NCI-H146 (cell line): ENCODE measurements at regions not wholly inside any gene's neighbourhood (a gene's known extent, or its start where the extent isn't known, plus 50 kb on each side); places are given as distances from the start of the nearest gene placed in this dataset.

ENCODE experiments used
- DNase-seq: peaks from one replicate; lab custom pipeline; 2025; lab: John Stamatoyannopoulos, UW

DNA sequence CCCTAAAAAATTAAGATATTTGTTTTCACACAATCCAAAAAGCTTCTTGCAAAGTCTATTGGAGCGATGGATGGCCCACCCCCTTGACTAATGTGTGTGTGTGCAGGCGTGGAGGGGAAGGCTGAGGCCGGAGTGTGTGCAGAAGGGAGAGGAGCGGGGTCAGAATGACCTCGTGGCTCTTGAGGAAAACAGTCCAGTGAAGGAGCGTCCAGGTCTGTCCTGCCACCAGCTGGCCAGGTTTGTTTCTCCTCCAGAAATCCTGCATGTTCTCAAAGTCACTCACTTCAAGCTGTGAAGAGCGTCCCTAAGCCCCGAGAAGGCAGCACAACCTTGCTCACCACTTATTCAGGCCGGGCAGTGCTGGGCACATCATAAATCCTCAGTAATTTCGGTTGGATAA is 69.5 kb upstream of the SSX2IP start:
- DNase-seq: peak; percentile 11

DNA sequence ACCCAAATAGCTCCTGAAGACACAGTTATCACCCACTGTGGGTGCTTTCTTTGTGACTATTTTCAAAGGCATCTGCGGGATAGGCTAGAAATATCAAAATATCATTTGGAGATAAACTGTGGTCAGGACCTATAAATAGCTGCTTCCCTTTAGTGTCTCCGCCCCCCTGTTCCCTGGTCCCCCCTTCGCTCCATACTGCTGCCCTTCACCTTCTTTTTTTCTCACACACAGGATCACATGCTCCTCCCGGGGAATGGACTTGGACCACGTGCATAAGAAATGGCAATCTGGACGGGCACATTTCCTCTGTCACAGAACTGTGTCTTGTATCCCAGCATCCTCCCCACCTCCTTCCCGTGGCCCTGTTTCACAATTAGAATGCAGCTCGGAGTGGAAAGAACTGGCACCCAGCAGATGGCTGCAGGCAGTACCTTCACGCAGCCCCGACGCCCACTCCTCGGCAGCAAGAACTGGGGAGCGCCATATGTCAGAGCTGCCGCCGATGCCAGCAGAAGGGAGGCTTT is 68.8 kb upstream of the SSX2IP start:
- peak; percentile 34 for DNase-seq

DNA sequence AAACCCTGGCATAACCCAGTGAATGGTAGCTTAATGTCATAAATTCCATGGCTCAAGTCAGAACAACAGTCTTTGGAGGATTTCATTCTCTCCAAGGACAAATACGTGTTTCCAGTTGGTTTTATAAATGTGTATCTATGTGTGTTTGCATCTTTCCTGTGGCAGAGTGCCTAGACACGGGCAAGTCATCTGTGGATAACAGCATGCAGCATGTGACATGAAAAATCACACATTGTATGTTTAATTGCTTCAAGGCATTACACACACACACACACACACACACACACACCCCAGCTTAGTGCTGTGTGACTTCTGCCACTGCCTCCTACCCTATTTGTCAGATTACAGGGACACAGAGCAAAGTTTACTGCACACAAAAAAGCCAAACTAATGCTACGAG is 68.2 kb upstream of the SSX2IP start:
- no peak for DNase-seq

DNA sequence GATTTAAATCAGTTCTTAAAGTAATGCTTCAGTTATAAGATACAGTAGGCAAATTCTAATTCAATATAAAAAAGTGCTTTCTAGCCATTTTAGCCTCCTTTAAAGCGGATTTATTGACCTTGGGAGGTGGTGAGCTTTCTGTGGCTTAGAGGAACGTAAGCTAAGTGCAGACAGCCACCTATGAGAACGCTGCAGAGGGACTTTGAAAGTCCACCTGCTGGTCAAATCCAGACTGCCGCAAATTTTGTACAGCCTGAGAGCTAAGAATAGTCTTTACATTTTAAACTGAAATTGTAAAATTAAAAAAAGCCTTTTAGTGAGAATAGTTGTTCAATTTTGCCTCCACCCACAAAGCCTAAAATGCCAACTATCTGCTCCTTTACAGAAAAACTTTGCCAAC is 67.0 kb upstream of the SSX2IP start:
- DNase-seq: no peak

DNA sequence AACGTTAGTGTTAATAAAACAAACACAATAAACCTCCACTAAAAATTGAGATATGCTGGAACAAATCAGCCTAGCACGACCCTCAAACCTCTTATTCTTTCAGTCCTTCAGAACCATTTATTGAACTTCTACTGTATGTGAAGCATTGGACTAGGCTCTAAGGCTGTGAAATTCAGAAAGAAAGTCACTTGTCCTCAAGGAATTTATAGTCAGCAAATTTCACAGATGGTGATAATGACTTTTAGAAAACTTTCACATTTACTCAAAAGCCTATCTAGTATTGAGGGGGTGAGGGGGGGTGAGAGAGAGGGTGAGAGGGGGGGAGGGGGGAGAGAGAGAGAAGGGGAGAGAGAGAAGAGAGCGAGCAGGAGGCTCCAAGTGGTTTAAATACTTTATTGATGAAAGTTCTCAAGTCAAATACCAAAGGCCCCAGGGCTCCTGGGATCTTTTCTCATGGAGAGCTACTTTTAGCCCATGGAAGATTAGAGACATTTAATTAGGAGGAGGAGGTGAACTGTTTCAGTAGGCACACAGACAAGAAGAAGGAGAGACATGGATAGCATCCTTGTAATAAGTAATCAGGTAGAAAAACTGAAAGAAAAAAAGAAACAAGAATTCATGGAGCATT is 66.3 kb upstream of the SSX2IP start:
- no peak for DNase-seq

DNA sequence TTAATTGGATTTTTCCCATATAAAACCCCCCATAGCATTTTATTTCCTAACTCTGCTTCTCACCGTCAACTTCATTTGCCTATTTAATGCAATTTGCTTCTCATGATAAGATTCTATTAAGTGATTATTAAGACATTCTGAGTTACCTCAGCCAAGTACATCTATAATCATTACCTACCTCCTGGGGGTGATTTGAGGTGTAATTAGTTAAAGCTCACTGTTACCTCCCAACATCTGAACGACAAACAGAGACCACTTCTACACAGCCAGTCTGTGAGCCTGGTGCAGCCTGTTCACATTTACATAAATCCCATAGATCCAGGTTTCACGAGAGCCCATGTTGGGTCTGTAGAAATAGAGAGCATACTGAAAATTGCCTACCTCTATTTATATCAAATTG is 65.7 kb upstream of the SSX2IP start:
- no peak for DNase-seq

DNA sequence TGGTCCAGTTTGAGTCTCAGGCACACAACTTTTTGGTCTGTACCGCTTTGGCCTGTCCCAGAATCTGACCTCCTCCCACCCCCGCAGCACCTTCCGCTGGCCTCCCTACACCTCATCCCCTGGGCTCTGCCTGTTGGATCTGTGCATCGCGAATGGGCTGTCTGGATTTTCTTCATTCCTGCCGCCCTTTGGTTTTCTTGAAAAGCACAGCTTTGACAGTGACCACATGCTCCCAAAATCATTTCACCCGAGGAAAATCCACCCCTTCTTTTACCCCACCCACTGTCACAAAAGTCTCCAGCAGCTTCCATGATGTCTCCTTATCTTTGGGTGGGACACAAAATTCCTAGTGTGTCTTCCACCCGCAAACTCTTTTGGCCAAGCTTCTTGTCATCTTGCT is 65.0 kb upstream of the SSX2IP start:
- no peak for DNase-seq

DNA sequence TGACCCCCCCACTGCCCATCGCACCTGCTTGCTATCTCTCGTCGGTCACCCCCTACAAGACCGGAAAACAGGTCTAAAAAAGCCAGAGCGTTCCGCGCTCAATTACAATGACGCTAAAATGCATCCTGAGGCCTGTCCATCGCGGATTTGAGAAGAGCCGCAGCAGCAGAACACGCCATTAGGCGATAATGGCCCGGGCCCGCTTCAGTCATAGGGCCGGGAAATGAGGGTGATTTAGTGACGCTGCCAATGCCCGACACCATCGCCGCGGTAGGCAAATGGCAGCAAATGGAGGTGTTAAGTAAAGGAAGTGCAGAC is 64.1 kb upstream of the SSX2IP start:
- DNase-seq: no peak

DNA sequence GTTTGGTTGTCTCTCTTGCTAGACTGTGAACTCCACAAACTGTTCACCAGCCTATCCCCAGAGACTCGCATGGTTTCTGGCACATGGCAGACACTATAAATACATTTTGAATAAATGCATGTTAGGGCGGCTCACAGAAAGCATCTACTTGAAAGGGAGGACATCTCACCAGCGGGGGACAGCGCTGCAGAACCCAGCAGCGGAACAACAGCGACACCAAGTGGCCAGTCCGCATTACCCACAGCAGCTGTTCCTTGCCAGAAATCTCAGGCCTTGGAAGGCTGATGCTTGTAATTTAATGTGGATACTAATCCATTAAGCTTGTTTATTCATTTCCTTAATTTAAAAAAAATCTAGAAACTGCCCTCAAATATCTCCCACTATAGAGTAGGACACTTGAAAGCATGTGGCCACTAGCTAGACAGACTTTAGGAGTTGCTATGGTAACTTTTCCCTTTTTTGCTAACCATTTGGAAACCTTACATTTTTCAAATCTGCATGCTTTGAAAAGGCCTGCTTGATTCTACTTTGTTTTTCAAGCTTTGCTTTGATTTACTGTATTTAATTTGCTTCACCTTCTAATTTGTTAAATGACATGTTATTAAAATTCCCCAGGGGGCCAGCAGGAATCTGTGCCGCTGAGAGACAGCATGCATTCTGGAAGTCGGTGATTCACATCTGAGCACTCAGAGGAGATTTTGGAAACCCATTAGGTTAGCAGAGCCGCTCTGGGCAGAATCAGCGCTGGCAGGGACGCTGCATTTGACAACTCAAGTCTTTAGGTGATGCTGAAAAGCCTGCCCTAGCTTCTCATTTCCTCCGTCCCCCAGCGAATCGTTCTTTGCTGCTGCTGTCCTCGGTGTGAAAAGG is 63.5 kb upstream of the SSX2IP start:
- peak; percentile 61 for DNase-seq

DNA sequence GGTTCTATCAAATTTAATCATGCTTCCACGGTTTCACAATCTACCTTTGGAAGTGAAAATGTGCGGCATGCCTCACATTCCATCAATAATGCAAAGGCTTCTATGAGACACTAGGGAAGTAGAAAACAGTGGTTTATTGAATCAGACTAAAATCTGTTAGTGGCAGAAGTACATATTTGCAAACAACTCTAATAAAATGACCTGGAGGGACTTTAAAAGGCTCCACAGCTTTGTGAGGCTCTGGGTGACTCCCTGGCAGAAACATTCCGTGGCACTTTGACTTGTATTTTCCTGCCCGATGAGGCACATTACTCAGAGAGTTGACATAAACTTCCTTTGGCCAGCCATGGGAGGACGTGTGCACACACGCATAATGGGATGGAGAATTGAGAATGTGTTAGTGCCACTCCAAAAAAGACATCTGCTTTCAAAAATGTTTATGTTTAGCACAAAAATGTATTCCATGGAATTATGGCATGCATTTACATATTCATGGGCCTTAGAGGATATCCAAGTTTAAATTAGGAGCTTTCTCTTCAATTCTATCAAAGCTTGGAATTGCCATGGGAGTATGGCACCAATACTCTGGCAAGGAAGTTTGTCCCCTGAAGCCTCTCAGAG is 60.0 kb upstream of the SSX2IP start:
- no peak for DNase-seq

DNA sequence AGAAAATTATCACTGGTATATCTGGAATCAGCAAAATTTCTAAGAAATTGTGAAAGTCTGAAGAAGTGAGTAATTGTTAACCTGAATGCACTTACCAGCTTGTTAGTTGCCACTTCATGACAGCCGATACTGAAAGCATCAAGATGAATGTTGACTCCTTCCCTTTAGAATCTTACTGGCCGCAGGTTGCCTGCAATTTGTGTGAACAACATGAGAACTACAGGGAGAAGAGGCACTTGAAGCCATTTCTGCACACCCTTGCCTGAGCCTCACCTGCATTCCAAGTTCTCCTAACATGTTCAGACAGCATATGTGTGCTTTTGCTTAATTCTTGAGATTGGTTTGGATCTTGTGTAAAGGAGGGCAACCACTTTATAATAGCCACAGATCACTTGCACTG is 59.2 kb upstream of the SSX2IP start:
- DNase-seq: no peak

DNA sequence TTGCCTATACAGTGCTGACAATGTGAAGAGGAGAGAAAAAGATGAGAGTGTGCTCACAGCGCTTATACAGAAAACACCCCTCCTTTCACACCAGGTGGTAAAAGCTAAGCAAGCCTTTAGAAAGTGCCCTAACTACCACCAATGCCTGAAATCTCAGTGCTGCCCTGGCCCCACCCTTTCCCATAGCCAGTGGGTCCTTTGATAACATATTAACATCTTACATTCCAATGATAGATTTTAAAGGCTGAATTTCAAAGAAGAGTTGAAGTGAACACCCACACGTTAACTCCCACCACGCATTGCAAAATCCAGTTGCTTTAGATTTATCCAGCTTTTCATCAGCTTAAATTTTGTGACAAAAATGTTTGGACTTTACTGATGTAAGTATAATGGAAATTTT is 58.1 kb upstream of the SSX2IP start:
- DNase-seq: no peak

DNA sequence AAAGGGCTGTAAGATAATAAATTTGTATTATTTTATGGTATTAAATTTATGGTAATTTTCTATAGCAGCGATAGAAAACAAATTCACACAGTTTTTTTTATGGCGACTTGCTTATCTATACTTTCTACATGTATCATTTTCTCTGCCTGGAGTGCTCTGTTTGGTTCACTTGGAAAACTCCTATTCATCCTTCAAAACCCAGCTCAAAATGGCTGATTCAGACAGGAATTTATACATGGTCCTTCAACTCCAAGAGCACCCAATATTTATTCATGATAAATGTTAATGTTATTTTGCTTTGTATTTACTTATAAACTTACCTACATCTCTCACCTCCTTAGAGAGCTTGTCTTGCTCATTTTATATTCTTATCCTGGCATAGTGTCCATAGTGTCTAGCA is 55.6 kb upstream of the SSX2IP start:
- no peak for DNase-seq

DNA sequence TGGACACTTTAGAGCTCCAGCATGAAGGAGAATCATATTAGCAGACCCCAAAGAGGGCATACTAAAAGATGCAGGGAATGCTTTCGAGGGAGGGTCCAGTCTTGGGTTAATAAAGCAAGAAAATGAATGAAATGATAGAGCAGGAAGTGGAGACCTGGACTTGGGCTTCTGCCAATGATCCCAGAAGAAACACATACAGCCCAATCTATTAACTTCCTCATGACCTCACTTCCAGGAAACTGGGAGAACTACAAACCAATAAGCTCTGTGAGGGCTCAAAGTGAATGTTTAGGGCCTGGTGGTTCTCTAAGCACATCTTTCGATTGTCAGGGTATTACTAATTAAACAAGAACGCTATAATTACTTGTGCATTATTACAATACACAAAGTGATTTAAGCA is 53.6 kb upstream of the SSX2IP start:
- no peak for DNase-seq

DNA sequence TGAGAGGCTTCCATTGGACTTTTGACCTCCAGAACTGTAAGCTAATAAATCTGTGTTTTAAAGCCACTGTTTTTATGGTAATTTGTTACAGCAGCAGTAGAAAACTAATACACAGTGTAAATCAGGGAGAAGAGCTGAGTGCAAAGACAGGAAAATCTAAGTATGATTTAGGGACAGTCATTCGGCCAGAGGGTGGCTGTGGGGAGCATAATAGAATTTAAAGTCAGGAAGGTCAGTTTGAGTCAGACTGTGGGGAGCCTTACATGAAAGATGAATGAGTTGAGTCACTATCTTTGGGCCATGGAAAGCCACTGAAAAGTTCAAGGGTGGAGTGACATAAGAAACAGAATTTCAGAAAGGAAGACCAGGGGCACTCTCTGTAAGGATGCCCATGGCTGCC is 52.4 kb upstream of the SSX2IP start:
- DNase-seq: no peak

DNA sequence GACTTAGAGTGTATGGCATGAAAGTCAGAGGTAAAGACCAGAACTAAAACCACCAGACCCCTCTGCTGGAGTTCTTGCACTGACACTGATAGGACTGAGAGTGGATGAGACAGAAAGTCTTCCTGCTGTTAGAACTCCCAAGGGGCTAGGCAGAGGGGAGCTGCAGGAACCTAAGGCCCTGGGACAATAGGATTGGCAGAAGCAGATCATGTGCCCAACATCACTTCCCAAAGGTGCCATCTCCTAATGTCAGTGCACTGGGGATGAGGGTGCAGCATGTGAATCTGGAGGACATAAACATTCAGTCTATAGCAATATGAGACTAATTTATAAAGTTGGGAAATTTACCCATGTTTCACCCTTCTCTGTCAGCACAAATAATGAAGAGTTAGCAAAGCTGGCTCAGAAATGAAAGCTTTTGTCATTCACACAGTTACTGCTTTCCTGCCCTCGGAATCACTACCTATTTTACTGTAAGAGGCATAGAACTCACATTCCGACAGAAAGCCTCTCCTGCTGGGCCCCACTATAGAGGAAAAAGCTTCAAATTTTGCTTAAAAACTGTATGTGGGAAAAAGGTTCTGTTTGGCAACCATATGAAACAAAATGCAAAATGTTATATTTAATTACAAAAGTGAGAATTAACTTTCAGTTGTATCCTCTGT is 49.9 kb upstream of the SSX2IP start:
- no peak for DNase-seq
